Activated T-helper 2 cell treated with anti-CD3 and anti-CD28 coated beads, Interferon-gamma antibody, Interleukin-2, Interleukin-4, amounts not matched to agents 10 μg/mL and 5 μg/mL and 100 μg/mL, durations not matched to agents 14 hours and 24 hours and 36 hours (primary cell): ENCODE measurements at regions not wholly inside any gene's neighbourhood (a gene's known extent, or its start where the extent isn't known, plus 50 kb on each side); places are given as distances from the start of the nearest gene placed in this dataset.
"Not testable (repeated sequence)": the region's sequence is repeated elsewhere in the genome, so short reads cannot be mapped to it uniquely, and the experiment has no call there.

ENCODE experiments used
- DNase-seq: peaks from one replicate; pipeline ENCODE4 v3.0.0; 2021; ENCODE audit warnings: low spot score
- H3K27ac Mint-ChIP-seq: one replicate; pipeline ENCODE4 v1.8.0; 2021; ENCODE audit warnings: mixed read lengths
- H3K27me3 Mint-ChIP-seq: one replicate; pipeline ENCODE4 v1.8.0; 2021; ENCODE audit warnings: low read depth, mixed read lengths
- H3K36me3 Mint-ChIP-seq: one replicate; pipeline ENCODE4 v1.8.0; 2021; ENCODE audit warnings: low read depth, mixed read lengths
- H3K4me1 Mint-ChIP-seq: one replicate; pipeline ENCODE4 v1.8.0; 2021; ENCODE audit warnings: low read depth, mixed read lengths
- H3K4me3 Mint-ChIP-seq: one replicate; pipeline ENCODE4 v1.8.0; 2021; ENCODE audit warnings: low read depth, mild to moderate bottlenecking, moderate library complexity, mixed read lengths
- H3K9me3 Mint-ChIP-seq: one replicate; pipeline ENCODE4 v1.8.0; 2021; ENCODE audit warnings: mixed read lengths
- intact Hi-C: fragments of 100-400 bp; cut with micrococcal nuclease; formaldehyde crosslinking; loops from one replicate; pipeline ENCODE4 v1.15.1; 2023

DNA sequence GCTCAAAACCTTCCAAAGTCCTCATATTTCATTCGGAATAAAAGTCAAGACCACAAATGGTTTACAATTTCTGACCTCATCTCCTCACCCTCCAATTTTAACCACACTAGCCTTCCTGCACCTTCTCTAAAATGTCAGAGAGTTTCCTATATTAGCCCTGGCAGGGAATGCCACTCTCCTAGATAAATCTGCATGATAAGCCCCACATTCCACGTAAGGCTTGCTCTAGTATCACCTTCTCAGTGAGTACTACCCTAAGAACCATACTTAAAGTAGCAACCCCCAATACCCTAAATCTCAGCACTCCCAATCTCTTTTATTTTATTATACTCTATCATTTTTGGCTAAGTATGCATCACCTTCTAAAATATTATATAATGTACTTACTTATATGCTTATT lies 100.5 kb upstream of the SLITRK5 start:
- intact Hi-C loops, result no loop called here
- DNase-seq, result no peak
- Mint-ChIP-seq H3K4me1 (no peaks in the 10 kb centered on the region), H3K9me3 (peaks cover 7% of the 10 kb centered on the region), H3K27me3 (no peaks in the 10 kb centered on the region), H3K27ac (no peak overlapping the region), H3K4me3 (no peak overlapping the region), H3K36me3 (no peaks in the 10 kb centered on the region)

DNA sequence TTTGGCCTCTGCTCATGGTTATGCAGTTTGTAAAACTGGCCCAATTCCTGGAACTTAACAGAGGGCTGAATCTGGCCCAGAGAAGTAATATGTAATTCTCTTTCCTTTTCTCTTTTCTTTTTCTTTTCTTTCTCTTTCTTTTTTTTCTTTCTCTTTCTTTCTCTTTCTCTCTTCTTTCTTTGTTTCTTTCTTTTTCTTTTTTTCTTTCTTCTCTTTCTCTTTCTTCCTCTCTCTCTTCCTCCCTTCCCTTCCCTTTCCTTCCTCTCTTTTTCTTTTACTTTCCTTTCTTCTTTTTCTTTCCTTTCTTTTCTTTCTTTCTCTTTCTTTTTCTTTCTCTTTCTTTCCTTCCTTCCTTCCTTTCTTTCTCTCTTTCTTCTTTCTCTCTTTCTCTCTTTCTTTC lies 88.8 kb upstream of the SLITRK5 start:
- H3K4me1 Mint-ChIP-seq, result no peaks in the 10 kb centered on the region
- H3K27me3 Mint-ChIP-seq, result no peaks in the 10 kb centered on the region
- no peak overlapping the region for H3K4me3 Mint-ChIP-seq
- no peak for DNase-seq
- H3K27ac Mint-ChIP-seq, result no peak overlapping the region
- H3K36me3 Mint-ChIP-seq, result no peaks in the 10 kb centered on the region
- peaks cover 38% of the 10 kb centered on the region for H3K9me3 Mint-ChIP-seq
- intact Hi-C loops, result no loop called here

DNA sequence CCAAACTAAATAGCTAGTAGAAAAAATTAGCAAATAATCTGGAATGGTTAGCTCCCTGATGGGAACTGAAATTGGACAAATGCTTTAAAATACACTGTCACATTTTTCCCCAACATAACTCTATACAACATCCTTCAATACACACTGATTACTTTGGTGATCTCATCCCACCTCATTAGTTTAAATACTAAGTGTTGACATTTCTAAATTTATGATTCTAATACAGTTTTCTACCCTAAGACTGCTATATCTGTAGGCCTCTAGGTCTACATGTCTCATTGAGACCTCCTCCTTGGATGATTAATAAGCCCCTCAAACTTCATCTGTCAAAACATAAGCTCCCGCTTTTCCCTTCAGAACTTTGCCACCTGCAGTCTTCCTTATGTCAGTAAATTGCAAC lies 80.7 kb upstream of the SLITRK5 start:
- Mint-ChIP-seq H3K4me1 (no peaks in the 10 kb centered on the region), H3K27ac (no peak overlapping the region), H3K4me3 (no peak overlapping the region), H3K36me3 (no peaks in the 10 kb centered on the region), H3K27me3 (no peaks in the 10 kb centered on the region), H3K9me3 (peaks cover 26% of the 10 kb centered on the region)
- intact Hi-C loops, result no loop called here
- DNase-seq, result no peak

DNA sequence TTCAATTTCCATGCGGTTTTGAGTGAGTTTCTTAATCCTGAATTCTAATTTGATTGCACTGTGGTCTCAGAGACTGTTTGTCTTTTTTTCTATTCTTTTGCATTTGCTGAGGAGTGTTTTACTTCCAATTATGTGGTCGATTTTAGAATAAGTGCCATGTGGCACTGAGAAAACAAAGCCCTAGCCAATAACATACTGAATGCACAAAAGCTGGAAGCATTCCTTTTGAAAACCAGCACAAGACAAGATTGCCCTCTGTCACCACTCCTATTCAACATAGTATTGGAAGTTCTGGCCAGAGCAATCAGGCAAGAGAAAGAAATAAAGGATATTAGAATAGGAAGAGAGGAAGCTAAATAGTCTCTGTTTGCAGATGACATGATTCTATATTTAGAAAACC lies 66.7 kb upstream of the SLITRK5 start:
- H3K36me3 Mint-ChIP-seq, DNase-seq, H3K4me1 Mint-ChIP-seq, intact Hi-C loops, H3K27ac Mint-ChIP-seq, H3K27me3 Mint-ChIP-seq, H3K4me3 Mint-ChIP-seq: not testable (repeated sequence)
- peaks cover 26% of the 10 kb centered on the region for H3K9me3 Mint-ChIP-seq

DNA sequence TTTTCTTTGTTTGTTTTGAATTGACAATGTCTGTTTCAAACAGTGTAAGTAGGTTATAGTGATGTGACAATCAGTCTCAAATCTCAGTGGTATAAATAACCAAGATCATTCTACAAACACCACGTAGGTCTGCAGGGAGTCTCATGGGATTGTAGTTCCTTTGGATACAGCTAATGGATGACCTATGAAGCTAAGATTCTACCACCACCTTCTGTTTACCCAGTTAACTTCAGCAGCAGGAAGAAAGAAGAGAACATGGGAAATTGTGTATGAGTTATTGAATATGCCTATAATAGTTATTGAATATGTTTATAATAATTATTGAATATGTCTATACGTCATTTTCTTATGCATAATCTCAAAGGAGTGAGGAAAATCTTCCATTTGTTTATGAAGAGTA lies 63.9 kb upstream of the SLITRK5 start:
- H3K36me3 Mint-ChIP-seq, result no peaks in the 10 kb centered on the region
- H3K9me3 Mint-ChIP-seq, result peaks cover 35% of the 10 kb centered on the region
- no peak overlapping the region for H3K4me3 Mint-ChIP-seq
- no peak overlapping the region for H3K27ac Mint-ChIP-seq
- H3K4me1 Mint-ChIP-seq, result no peaks in the 10 kb centered on the region
- intact Hi-C loops, result no loop called here
- no peak for DNase-seq
- no peaks in the 10 kb centered on the region for H3K27me3 Mint-ChIP-seq

DNA sequence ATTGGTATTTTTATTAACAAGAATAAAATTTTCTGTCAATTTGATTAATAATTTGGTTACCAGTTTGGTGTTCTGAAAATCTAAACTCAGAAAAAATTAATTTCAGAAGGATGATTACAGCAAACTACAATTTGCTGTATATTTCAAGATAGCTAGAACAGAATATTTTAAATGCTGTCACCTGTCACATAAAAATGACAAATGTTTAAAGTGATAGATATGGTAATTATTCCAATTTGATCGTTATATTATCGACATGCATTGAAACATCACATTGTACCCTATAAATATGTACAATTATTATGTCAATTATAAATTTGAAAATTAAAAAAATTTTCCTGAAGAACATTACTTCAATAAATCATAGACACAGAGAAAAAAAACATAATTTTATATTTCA lies 56.9 kb upstream of the SLITRK5 start:
- H3K9me3 Mint-ChIP-seq, result peaks cover 22% of the 10 kb centered on the region
- no peak overlapping the region for H3K27ac Mint-ChIP-seq
- no peaks in the 10 kb centered on the region for H3K36me3 Mint-ChIP-seq
- DNase-seq, result no peak
- intact Hi-C loops, result no loop called here
- H3K4me1 Mint-ChIP-seq, result no peaks in the 10 kb centered on the region
- H3K27me3 Mint-ChIP-seq, result no peaks in the 10 kb centered on the region
- H3K4me3 Mint-ChIP-seq, result no peak overlapping the region
